CD4-positive, alpha-beta T cell treated with Interleukin-12 subunit alpha and Interleukin-12 subunit beta, for 1 hour (primary cell): ENCODE measurements at regions not wholly inside any gene's neighbourhood (a gene's known extent, or its start where the extent isn't known, plus 50 kb on each side); places are given as distances from the start of the nearest gene placed in this dataset.
A peak's percentile ranks its signal among the peaks of the same experiment; 100 is the strongest.

Experiments used
- DNase-seq: peaks from one replicate; pipeline ENCODE4 v3.0.0-alpha.2; 2020

DNA sequence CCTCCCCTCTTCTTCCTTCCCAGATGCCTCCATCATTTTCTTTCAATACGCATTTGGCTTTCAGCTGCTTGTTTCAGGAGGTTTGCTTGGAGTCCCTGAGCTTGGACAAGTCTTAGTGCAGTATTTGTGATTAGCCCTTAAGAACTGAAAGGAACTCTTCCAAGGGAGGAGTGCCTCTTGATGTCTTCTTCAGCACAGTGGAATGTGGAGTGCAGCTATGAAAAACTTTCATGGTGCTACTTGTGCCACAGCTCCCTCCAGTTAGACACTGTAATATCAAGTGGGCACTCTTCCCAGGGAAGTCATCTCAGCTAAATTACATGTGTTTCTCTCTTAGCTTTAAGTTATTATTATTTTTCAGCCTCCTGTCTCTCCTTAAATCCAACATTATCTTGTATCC lies 173.1 kb downstream of the NECTIN3 start:
- DNase-seq = no peak

- no peak for DNase-seq
Observed at GRCh38 chr3:111246967-111247760, 175.5 kb downstream of the NECTIN3 start.

- no peak for DNase-seq
Observed at GRCh38 chr3:111248406-111248805, 176.8 kb downstream of the NECTIN3 start.

- DNase-seq = no peak
Observed at GRCh38 chr3:111249421-111249820, 177.8 kb downstream of the NECTIN3 start.

DNA sequence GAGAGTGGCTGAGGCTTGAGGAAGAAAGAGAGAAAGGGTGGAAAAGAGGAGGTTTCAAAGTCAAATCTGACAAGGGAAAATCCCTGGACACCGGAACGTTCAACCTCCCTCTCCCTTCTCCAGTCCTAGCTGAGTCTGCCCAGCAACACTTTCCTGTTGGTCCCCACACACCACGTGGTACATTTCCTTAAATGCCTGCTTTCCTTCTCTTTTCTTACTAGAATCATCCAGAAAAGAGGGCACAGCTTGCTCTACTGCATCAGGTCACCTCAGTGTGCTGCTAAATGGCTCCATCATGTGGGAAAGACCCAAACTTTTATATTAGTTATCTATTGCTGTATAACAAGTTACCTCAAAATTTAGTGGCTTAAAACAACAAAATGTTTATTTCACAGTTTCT lies 181.2 kb downstream of the NECTIN3 start:
- DNase-seq = no peak

GRCh38 chr3:111253733-111254132 lies 182.1 kb downstream of the NECTIN3 start:
- no peak for DNase-seq

DNA sequence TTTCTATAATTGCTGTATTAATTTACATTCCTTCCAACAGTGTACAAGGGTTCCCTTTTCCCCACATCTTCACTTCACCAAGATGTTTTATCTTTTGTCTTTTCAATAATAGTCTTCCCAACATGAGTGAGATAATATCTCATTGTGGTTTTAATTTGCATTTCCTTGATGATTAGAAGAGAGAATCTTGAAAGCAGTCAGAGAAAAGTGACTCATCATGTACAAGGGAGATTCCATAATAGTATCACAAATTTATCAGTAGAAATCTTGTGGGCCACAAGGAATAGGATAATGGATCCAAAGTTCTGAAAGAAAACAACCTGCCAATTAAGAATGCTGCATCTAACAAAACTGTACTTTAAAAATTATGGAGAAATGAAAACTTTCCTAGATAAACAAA lies 189.3 kb downstream of the NECTIN3 start:
- no peak for DNase-seq

- no peak for DNase-seq
Observed at GRCh38 chr3:111269777-111270176, 198.2 kb downstream of the NECTIN3 start.

DNA sequence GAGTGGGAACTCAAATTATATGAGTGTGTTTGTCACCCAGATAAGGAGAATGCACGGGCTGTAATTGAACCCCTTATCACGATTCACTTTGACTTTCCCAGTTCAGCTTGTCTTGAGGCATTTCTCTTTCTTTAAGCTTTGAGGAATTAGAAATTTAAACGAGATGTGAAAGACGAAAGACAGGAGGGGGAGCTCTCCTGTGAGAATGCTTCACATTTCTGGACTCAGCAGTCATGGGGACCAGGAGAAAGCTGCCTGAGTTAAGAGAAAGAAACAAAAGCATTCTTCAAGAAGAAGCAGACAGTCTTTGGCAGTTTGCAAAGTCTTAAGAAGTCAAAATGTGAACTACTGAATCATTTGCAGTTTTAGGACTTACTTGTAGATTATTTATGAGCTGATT lies 205.6 kb downstream of the NECTIN3 start:
- no peak for DNase-seq

DNA sequence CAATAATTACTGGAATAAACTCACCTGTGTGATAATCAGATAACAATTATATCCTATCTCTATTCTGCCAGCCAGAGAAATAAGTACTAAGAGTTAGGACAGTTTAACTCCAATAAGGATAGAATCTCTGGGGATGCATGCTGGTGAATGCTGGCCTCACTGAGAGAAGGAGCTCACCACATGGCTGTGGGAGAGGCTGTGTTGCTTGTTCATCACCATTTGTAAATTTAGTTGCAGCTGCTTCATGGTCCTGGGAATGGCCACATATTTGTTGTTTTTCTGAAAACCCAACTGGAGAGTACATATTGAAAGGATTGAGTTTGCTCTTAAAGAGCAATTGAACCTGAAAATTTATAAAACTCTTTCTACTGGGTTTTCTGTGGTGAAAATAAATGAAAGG lies 207.3 kb downstream of the NECTIN3 start:
- no peak for DNase-seq

DNA sequence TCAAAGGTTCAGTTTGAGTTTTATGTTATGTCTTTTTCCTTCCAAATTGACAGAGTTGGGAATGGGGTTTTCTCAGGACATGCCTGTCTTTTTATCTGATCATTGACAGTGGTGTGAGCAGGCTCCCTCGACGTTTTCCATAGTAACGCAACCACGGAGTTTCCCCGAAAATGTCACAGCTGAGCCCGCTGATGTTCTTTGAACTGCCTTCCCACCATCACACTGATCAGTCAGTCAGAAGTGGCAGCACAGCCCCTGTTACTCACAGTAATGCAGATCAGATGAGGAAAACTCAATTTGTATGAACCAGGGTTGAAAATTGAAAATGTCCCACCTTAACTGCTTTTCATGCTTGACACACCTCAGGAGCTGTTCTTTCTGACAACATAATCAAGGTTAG lies 210.4 kb downstream of the NECTIN3 start:
- no peak for DNase-seq

GRCh38 chr3:111283165-111283564 lies 211.5 kb downstream of the NECTIN3 start:
- no peak for DNase-seq

- DNase-seq = no peak
Observed at GRCh38 chr3:111284503-111285183, 213.0 kb downstream of the NECTIN3 start.

GRCh38 chr3:111285184-111285538 lies 213.5 kb downstream of the NECTIN3 start:
- DNase-seq = no peak

- no peak for DNase-seq
Observed at GRCh38 chr3:111285694-111286093, 214.1 kb downstream of the NECTIN3 start.

DNA sequence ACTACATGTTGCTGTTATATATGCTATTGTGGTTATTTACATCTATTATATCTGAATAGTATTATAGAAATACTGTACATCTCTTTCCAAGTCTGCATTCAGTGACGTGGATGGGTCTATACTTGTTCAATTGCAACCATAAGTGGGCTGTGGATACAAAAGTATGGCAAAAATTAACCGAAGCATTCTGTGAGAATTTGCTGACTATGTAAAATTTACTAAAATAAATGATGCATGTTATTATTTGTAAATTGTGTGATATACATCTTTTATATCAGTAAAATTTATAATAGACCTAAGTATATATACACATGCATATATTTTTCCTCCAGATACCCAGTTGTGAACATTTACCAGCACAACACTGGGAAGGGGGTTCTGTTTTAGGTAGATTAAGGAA lies 215.1 kb downstream of the NECTIN3 start:
- no peak for DNase-seq

DNA sequence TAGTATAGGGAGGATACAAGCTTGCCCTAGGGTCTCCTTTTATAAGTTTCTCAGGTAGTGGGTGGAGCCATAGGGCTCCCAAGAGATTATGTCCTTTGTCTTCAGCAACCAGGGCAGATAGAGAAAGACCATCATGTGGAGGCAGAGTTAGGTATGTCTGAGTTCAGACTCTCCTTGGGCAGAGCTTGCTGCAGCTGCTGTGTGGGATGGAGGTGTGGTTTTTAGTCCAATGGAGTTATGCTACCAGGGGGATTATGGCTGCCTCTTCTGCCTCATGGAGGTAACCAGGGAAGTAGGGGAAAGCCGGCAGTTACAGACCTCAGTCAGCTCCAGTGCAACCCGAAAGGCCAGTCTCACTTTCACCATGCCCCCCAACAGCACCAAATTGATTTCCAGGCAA lies 220.5 kb downstream of the NECTIN3 start:
- DNase-seq = no peak

DNA sequence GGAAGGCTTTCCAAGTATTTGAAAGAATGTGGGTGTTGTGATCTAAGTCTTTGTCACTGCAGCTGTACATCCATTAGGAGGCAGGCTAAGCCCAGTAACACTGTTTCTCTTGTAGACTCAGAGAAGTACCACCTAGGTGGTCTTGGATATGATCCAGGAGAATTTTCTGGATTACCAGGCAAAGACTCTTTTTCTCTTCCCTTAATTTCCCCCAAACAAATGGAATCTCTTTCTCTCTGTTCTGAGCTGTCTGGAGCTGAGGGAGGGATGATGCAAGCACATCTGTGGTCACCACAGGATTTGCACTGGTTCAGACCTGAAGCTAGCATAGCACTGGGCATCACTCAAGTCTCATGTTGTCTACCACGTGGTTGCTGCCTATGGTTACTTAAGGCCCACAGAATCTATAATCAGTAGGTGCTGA lies 227.6 kb downstream of the NECTIN3 start:
- DNase-seq = no peak

DNA sequence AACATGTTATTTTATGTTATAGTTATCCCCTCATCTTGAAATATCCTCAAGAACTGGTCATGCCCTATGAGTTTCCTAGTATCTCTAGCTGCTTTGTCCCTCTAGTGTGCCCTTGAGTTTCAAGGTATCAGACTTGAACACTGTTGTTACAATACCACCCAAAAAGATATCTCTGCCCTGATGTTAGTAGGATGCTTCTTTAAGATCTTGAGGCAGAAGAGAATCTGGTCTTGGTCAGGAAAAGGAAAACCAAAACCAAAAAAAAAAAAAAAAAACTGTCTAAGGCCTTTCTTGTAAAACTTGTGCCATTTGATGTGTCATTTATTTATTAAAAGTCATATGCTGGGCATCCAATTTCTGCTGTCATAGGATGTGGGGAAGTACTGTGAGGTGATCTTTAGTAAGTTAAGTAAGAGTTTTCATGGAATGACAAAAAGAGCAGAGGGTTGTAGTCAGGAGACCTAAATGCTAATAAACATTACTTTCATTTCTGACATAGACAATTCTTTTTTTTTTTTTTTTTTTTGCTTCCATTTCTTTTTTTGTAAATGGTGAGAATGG lies 229.7 kb downstream of the NECTIN3 start:
- no peak for DNase-seq

GRCh38 chr3:111302063-111302462 lies 230.4 kb downstream of the NECTIN3 start:
- no peak for DNase-seq

DNA sequence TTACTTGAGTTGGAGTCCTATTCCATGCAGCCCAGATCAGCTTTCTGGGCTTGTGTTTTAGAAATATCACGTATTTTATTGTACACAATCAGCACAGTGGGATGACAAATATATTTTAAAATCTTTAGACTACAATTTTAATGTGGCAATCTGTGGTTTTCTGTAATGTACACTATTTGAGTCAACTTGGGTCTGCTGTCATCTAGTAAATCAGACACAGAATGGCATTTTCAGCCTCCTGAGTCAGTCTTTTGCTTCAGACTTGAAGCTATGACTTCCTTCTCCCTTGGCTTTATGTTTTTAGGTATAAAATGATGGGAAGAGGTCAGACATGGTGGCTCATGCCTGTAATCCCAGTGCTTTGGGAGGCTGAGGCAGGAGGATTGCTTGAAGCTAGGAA lies 232.1 kb downstream of the NECTIN3 start:
- DNase-seq = no peak

GRCh38 chr3:111307676-111308075 lies 234.3 kb upstream of the CD96 start:
- no peak for DNase-seq

DNA sequence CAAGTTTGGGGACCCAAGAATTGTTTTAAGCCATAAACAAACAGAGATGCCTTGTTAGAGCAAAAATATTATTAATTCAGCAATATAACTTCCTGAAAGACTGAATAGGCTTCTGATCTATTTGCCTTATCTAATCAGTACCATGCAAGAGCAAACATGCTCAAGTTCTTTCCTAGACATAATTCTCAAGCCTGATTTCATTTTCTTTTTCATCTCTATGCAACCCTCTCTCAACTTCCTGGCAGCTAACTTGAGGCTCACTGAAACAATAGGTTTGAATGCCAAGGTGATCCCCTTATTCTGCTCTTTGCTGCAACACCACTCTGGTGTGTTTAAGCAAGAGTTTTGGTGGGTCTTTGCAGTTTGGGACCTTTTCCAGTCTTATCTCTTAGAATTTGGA lies 230.9 kb upstream of the CD96 start:
- DNase-seq = no peak

- peak; percentile 24 for DNase-seq
Observed at GRCh38 chr3:111311709-111312235, 230.2 kb upstream of the CD96 start.
